Type B pancreatic cell (in vitro differentiated cells): ENCODE measurements at regions not wholly inside any gene's neighbourhood (a gene's known extent, or its start where the extent isn't known, plus 50 kb on each side); places are given as distances from the start of the nearest gene placed in this dataset.

Experiments used
- DNase-seq: peaks from one replicate; pipeline ENCODE4 v3.0.0; 2021; ENCODE audit warnings: mixed read lengths; ENCODE audit not compliant: unreplicated experiment; ENCODE audit errors: extremely low spot score
- H3K27ac Mint-ChIP-seq: 2 replicates; pipeline ENCODE4 v1.8.0; 2021; ENCODE audit warnings: mild to moderate bottlenecking, mixed read lengths
- H3K27me3 Mint-ChIP-seq: 2 replicates; pipeline ENCODE4 v1.8.0; 2021; ENCODE audit warnings: mixed read lengths
- H3K36me3 Mint-ChIP-seq: 2 replicates; pipeline ENCODE4 v1.8.0; 2021; ENCODE audit warnings: mixed read lengths
- H3K4me1 Mint-ChIP-seq: one replicate; pipeline ENCODE4 v1.8.0; 2021; ENCODE audit warnings: mixed read lengths; ENCODE audit not compliant: unreplicated experiment
- H3K4me3 Mint-ChIP-seq: 2 replicates; pipeline ENCODE4 v1.8.0; 2021; ENCODE audit warnings: mild to moderate bottlenecking, mixed read lengths
- H3K9me3 Mint-ChIP-seq: 2 replicates; pipeline ENCODE4 v1.8.0; 2021; ENCODE audit warnings: mixed read lengths
- CTCF ChIP-seq: fragments of 200-600 bp; sonication (generic); conservative IDR thresholded peaks from 2 replicates; pipeline ENCODE4 v1.5.0; 2021; ENCODE audit warnings: antibody characterized with exemption, mild to moderate bottlenecking

DNA sequence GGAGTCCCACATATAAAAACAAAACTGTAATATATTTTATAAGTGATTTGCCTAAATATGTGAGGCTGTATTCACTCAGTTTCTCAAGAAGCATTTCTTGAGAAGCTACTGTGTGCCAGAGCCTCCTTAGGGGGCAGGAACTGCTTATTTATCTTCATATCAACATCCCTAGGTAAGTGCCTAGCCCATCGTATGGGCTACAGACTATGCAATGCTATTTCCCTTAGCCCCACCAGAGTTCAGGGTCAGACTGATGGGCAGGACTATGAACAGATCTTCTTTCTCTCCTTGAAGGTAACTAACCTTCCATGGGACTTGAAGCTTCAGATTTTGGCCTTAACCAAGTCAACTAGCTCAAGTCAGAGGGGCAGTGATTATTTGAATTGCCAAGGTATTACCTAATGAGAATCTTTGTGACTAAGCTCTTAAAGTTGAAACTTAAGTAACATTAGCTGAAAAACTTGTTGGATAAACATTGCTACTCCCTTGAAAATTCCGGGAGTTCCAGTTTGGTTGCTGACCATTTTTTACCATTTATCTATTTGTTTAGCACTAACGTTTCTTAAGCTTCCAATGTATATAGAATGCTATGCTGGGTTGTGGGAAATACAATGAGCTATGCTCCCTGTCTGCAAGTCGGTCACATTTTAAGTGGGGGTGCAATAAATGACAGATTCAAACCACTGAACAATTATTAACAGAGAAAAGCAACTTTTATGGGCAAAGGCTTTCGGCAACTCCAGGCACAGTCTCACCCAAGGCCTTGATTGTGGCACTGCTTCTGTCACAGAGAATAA is 85.2 kb downstream of the GPR88 start:
- Mint-ChIP-seq H3K4me3 (no peak overlapping the region), H3K27ac (no peak overlapping the region), H3K36me3 (no peaks in the 10 kb centered on the region), H3K9me3 (no peaks in the 10 kb centered on the region), H3K4me1 (peaks cover 36% of the 10 kb centered on the region), H3K27me3 (peaks cover 5% of the 10 kb centered on the region)
- no peak for DNase-seq
- no peak for TF ChIP-seq CTCF

DNA sequence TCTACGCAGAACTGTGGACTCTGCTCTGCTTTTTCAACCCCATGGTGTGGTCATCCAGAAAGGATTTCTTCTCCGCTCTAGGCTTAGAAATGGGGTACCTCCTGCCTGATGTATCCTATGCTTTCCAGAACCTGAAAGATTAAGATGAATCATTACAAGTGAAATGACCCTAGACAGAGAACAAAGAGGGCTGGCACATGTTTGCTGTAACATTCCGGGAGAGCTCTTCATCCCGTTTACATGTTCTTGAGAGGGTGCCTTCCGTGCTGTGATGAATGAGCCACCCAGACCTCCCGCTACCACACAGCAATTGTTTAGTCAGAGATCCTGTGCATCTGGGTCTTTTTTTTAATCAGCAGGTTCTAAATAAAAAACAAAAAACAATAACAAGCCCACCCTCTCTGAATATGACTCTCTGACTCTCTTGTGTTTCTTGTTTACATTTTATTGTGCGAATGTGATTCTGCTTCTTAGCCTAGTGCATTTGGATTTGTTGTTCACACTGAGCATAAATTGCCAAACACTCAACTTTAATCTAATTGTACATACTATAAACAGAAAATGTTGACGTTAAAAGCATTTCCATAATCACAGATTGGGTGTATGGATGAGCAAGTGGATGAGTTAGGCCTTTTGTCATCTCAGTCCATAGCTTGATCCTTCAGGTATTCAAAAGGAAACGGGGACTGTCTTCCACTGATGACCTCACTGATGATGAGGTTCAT is 87.1 kb downstream of the GPR88 start:
- no peak overlapping the region for H3K27ac Mint-ChIP-seq
- no peak for DNase-seq
- peaks cover 36% of the 10 kb centered on the region for H3K4me1 Mint-ChIP-seq
- H3K9me3 Mint-ChIP-seq = no peaks in the 10 kb centered on the region
- no peaks in the 10 kb centered on the region for H3K27me3 Mint-ChIP-seq
- no peak overlapping the region for H3K4me3 Mint-ChIP-seq
- no peak for TF ChIP-seq CTCF
- H3K36me3 Mint-ChIP-seq = no peaks in the 10 kb centered on the region

GRCh38 chr1:100626397-100626796 is 88.5 kb downstream of the GPR88 start:
- no peak overlapping the region for H3K4me3 Mint-ChIP-seq
- peaks cover 36% of the 10 kb centered on the region for H3K4me1 Mint-ChIP-seq
- no peak for DNase-seq
- no peaks in the 10 kb centered on the region for H3K36me3 Mint-ChIP-seq
- H3K9me3 Mint-ChIP-seq = no peaks in the 10 kb centered on the region
- H3K27ac Mint-ChIP-seq = no peak overlapping the region
- TF ChIP-seq CTCF = no peak
- no peaks in the 10 kb centered on the region for H3K27me3 Mint-ChIP-seq

GRCh38 chr1:100627054-100627716 is 89.2 kb downstream of the GPR88 start:
- Mint-ChIP-seq H3K27me3 (no peaks in the 10 kb centered on the region), H3K4me3 (no peak overlapping the region), H3K4me1 (peaks cover 28% of the 10 kb centered on the region), H3K27ac (no peak overlapping the region), H3K9me3 (no peaks in the 10 kb centered on the region), H3K36me3 (no peaks in the 10 kb centered on the region)
- TF ChIP-seq CTCF = no peak
- no peak for DNase-seq

DNA sequence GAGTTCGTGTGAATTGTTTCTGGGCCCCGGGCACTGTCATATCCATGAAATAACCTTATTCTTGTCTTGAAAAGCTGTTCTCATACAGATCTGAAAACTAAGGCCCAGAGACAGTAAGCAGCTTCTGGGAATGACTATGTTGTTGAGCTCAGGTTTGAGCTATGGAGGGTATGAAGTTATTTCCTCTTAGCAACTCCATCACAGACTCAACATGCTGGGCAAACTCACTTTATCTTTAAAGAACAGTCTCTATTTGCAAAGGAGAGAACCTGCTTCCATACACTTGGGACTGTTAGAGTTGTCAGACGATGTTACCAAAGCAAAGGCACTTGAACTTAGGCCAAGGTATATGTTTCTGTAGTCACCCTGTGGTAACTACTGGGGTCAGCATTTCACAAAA is 90.0 kb downstream of the GPR88 start:
- no peak for DNase-seq
- H3K4me1 Mint-ChIP-seq = peaks cover 24% of the 10 kb centered on the region
- H3K27ac Mint-ChIP-seq = no peak overlapping the region
- no peaks in the 10 kb centered on the region for H3K36me3 Mint-ChIP-seq
- H3K4me3 Mint-ChIP-seq = no peak overlapping the region
- no peak for TF ChIP-seq CTCF
- H3K9me3 Mint-ChIP-seq = no peaks in the 10 kb centered on the region
- no peaks in the 10 kb centered on the region for H3K27me3 Mint-ChIP-seq
